GM12878 (cell line): ENCODE measurements at regions not wholly inside any gene's neighbourhood (a gene's known extent, or its start where the extent isn't known, plus 50 kb on each side); places are given as distances from the start of the nearest gene placed in this dataset.

Experiments used
- ATAC-seq: fragments of 200-7000 bp; cut with Tn5 transposase; 3 replicates; pipeline ENCODE4 v1.9.1; 2020; ENCODE audit warnings: mild to moderate bottlenecking, moderate library complexity
- BruUV-seq: library from RNA; stranded (reverse); fragments of 400-500 nt; replicated peaks from 2 replicates; lab custom pipeline; 2021; lab: Mats Ljungman, UMichigan
- CTCF ChIA-PET: fragments of 300-600 bp; sonication (Branson Sonifier 250); formaldehyde crosslinking; extraction: SDS; loops from one replicate; lab custom pipeline; 2021; ENCODE audit warnings: inconsistent platforms; lab: Yijun Ruan, JAX
- POLR2A ChIA-PET: fragments of 350-600 bp; formaldehyde crosslinking; extraction: SDS; loops from one replicate; lab custom pipeline; 2021; ENCODE audit warnings: inconsistent platforms; lab: Charles Lee
- RAD21 ChIA-PET: fragments of 300-600 bp; sonication (Branson Sonifier 250); formaldehyde crosslinking; loops from one replicate; lab custom pipeline; 2023; ENCODE audit warnings: antibody characterized with exemption; ENCODE audit not compliant: unreplicated experiment; lab: Charles Lee
- SMC1A ChIA-PET: fragments of 300-600 bp; sonication (Branson Sonifier 250); formaldehyde crosslinking; loops from one replicate; lab custom pipeline; 2023; ENCODE audit not compliant: unreplicated experiment, uncharacterized antibody; lab: Charles Lee
- DNase-seq: peaks from one replicate; pipeline ENCODE4 v3.0.0-alpha.2; 2011; ENCODE audit warnings: low read depth, low spot score
- FAIRE-seq: peaks from 3 replicates; lab custom pipeline; 2011; peaks lifted over from hg19 to GRCh38; lab: Jason Lieb, UNC
- H2AFZ ChIP-seq: 2 replicates; pipeline ENCODE4 v1.6.0; 2011; ENCODE audit warnings: low read depth, low read length, control low read depth; ENCODE audit not compliant: control insufficient read depth
- H3K27ac ChIP-seq: 2 replicates; pipeline ENCODE4 v1.5.1; 2011; ENCODE audit warnings: control low read depth; ENCODE audit not compliant: control insufficient read depth, insufficient read depth
- H3K27me3 ChIP-seq, 2 experiments: replicated peaks in 1 of 2; 2 replicates each; pipeline versions ENCODE4 v1.6.0 to v1.6.1; 2011; ENCODE audit warnings: low read length in 1 of 2; ENCODE audit not compliant: control insufficient read depth in 2 of 2, insufficient read depth in 2 of 2
- H3K36me3 ChIP-seq, 2 experiments: 2 replicates each; pipeline ENCODE4 v1.5.1; 2011; ENCODE audit warnings: low read length in 1 of 2; ENCODE audit not compliant: control insufficient read depth in 2 of 2, insufficient read depth in 2 of 2
- H3K4me1 ChIP-seq: 2 replicates; pipeline ENCODE4 v1.6.1; 2011; ENCODE audit warnings: mild to moderate bottlenecking, low read length, moderate library complexity, mixed read lengths; ENCODE audit not compliant: control insufficient read depth, insufficient read depth
- H3K4me2 ChIP-seq: 2 replicates; pipeline ENCODE4 v1.6.0; 2011; ENCODE audit warnings: control low read depth; ENCODE audit not compliant: control insufficient read depth, insufficient read depth
- H3K4me3 ChIP-seq: fragments of 200-600 bp; sonication (generic); 2 replicates; pipeline ENCODE4 v1.5.1; 2016
- H3K79me2 ChIP-seq: 2 replicates; pipeline ENCODE4 v1.6.0; 2011; ENCODE audit warnings: low read length; ENCODE audit not compliant: control insufficient read depth, insufficient read depth
- H3K9ac ChIP-seq: 2 replicates; pipeline ENCODE4 v1.8.0; 2011; ENCODE audit warnings: low read length, control low read depth, mixed read lengths; ENCODE audit not compliant: control insufficient read depth, insufficient read depth
- H3K9me3 ChIP-seq: replicated peaks from 3 replicates; pipeline ENCODE4 v1.5.1; 2011; ENCODE audit warnings: mild to moderate bottlenecking, low read length; ENCODE audit not compliant: control insufficient read depth, insufficient read depth
- H4K20me1 ChIP-seq: 2 replicates; pipeline ENCODE4 v1.6.0; 2011; ENCODE audit not compliant: control insufficient read depth, insufficient read depth
- CHD2 ChIP-seq: IDR thresholded peaks from 2 replicates; pipeline ENCODE4 v1.6.1; 2011; ENCODE audit warnings: low read depth, low read length, improper control_type of control experiment, borderline replicate concordance
- IRF4 ChIP-seq: IDR thresholded peaks from 2 replicates; pipeline ENCODE4 v1.6.1; 2011; ENCODE audit warnings: low read depth, low read length
- KAT2A ChIP-seq: conservative IDR thresholded peaks from 2 replicates; pipeline ENCODE4 v1.6.1; 2011; ENCODE audit warnings: low read depth, low read length; ENCODE audit not compliant: control insufficient read depth
- MEF2B ChIP-seq: fragments of 450-650 bp; IDR thresholded peaks from 2 replicates; pipeline ENCODE4 v1.6.1; 2018; ENCODE audit warnings: mild to moderate bottlenecking, moderate library complexity; ENCODE audit not compliant: partially characterized antibody, poor library complexity, severe bottlenecking
- MXI1 ChIP-seq: fragments of 150-350 bp; IDR thresholded peaks from 2 replicates; pipeline ENCODE4 v1.6.1; 2011; ENCODE audit warnings: low read depth, mild to moderate bottlenecking, inconsistent platforms, low read length, improper control_type of control experiment
- NFYA ChIP-seq: IDR thresholded peaks from 2 replicates; pipeline ENCODE4 v1.6.1; 2011; ENCODE audit warnings: low read depth, mild to moderate bottlenecking, low read length, improper control_type of control experiment, borderline replicate concordance
- NR2C1 ChIP-seq: fragments of 450-650 bp; IDR thresholded peaks from 2 replicates; pipeline ENCODE4 v1.6.1; 2017; ENCODE audit warnings: antibody characterized with exemption, mild to moderate bottlenecking, moderate library complexity
- RBBP5 ChIP-seq: fragments of 200-600 bp; sonication (generic); conservative IDR thresholded peaks from 2 replicates; pipeline ENCODE4 v1.6.1; 2016
- RCOR1 ChIP-seq: conservative IDR thresholded peaks from 2 replicates; pipeline ENCODE4 v1.6.1; 2012; ENCODE audit warnings: low read depth, low read length, improper control_type of control experiment
- RFX5 ChIP-seq: IDR thresholded peaks from 2 replicates; pipeline ENCODE4 v1.6.1; 2011; ENCODE audit warnings: low read depth, low read length, improper control_type of control experiment
- SMAD5 ChIP-seq: IDR thresholded peaks from 2 replicates; pipeline ENCODE4 v1.6.1; 2016; ENCODE audit warnings: antibody characterized with exemption, low read depth
- ZSCAN29 ChIP-seq: fragments of 450-650 bp; IDR thresholded peaks from 2 replicates; pipeline ENCODE4 v1.6.1; 2017; ENCODE audit warnings: mild to moderate bottlenecking, moderate library complexity
- WGBS: methylation state at CpG from one replicate; pipeline ENCODE4 v1.1.6; 2016; ENCODE audit warnings: low lambda C conversion rate; ENCODE audit not compliant: insufficient replicate concordance, insufficient coverage; ENCODE audit errors: missing lambda C conversion rate; 5-methylcytosine and 5-hydroxymethylcytosine counted together
- in situ Hi-C: fragments of 300-500 bp; cut with MboI; formaldehyde crosslinking; loops from 9 replicates; pipeline ENCODE4 v1.14.3; 2018; ENCODE audit warnings: mixed read lengths
- intact Hi-C: fragments of 100-400 bp; cut with micrococcal nuclease; formaldehyde crosslinking; loops from one replicate; pipeline ENCODE4 v1.14.2; 2022; ENCODE audit not compliant: unreplicated experiment
- TF ChIP-seq, protein P1 (sequence below): fragments of 450-650 bp; formaldehyde crosslinking; IDR thresholded peaks from 2 replicates; pipeline ENCODE4 v1.4.0; 2022; ENCODE audit warnings: mild to moderate bottlenecking, moderate library complexity

DNA sequence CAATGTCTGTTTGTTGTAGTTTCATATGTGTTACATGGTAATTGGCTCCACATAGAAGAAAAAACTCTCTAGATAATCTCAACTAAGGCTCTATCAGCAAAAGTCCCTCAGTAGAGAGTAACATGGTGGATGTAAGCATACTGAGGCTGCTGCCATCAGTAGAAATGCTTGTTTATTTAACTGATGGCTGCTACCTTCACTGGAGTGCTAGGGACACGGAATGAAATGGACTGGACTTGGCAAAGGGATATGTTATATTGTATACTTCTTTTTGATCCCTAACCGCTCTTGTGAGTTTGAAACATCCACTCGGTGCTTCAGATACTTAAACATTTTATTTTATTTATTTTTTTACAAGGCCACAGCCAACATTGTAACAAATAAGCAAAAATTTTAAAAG, 143.0 kb downstream of the ZNF281 start:
- in situ Hi-C loops: no loop called here
- Histone ChIP-seq H3K36me3 (no peaks in the 10 kb centered on the region), H3K27me3 (no peaks in the 10 kb centered on the region), H3K9me3 (no peaks in the 10 kb centered on the region), H3K9ac (no peak overlapping the region), H4K20me1 (no peaks in the 10 kb centered on the region), H3K27ac (no peak overlapping the region), H3K4me1 (peaks cover 4% of the 10 kb centered on the region; the same call in 1 of the 2 replicates), H3K79me2 (no peaks in the 10 kb centered on the region)
- ATAC-seq: no peak
- RAD21 ChIA-PET: interaction anchor here (1.1 kb wide), 1 partner anchor 13 kb away, joined by 3 read pairs; no protein-coding TSS in a partner anchor
- no TSS peak for BruUV-seq
- FAIRE-seq: no peak
- SMC1A ChIA-PET: interaction anchor here (0.6 to 2.0 kb wide), 4 partner anchors 13 to 221 kb away, joined by 3 to 6 read pairs (median 3); no protein-coding TSS in a partner anchor
- DNase-seq: no peak
- TF ChIP-seq RBBP5 (no peak), NR2C1 (no peak), ZSCAN29 (no peak), MEF2B (no peak), NFYA (no peak), RCOR1 (no peak), SMAD5 (no peak), IRF4 (no peak), CHD2 (no peak), RFX5 (no peak), KAT2A (no peak), MXI1 (no peak)
- TF ChIP-seq, protein P1, sequence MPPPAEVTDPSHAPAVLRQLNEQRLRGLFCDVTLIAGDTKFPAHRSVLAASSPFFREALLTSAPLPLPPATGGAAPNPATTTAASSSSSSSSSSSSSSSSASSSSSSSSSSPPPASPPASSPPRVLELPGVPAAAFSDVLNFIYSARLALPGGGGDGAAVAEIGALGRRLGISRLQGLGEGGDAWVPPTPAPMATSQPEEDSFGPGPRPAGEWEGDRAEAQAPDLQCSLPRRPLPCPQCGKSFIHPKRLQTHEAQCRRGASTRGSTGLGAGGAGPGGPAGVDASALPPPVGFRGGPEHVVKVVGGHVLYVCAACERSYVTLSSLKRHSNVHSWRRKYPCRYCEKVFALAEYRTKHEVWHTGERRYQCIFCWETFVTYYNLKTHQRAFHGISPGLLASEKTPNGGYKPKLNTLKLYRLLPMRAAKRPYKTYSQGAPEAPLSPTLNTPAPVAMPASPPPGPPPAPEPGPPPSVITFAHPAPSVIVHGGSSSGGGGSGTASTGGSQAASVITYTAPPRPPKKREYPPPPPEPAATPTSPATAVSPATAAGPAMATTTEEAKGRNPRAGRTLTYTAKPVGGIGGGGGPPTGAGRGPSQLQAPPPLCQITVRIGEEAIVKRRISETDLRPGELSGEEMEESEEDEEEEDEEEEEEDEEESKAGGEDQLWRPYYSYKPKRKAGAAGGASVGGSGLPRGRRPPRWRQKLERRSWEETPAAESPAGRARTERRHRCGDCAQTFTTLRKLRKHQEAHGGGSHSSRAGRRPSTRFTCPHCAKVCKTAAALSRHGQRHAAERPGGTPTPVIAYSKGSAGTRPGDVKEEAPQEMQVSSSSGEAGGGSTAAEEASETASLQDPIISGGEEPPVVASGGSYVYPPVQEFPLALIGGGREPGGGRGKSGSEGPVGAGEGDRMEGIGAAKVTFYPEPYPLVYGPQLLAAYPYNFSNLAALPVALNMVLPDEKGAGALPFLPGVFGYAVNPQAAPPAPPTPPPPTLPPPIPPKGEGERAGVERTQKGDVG: no peak
- TF ChIP-seq, all 136 proteins: peak for 0
- H3K4me2 ChIP-seq: no peak overlapping the region
- ChIA-PET CTCF (interaction anchor here (0.5 to 0.9 kb wide), 2 partner anchors 51 to 517 kb away, joined by 3 read pairs; no protein-coding TSS in a partner anchor), POLR2A (no interaction called here)
- 40% methylated on average over 3 of the region's 3 CpGs for WGBS
- H2AFZ ChIP-seq: no peak overlapping the region
- intact Hi-C loops: no loop called here
- H3K4me3 ChIP-seq: no peak overlapping the region
